CD8-positive, alpha-beta memory T cell (primary cell): ENCODE measurements at regions not wholly inside any gene's neighbourhood (a gene's known extent, or its start where the extent isn't known, plus 50 kb on each side); places are given as distances from the start of the nearest gene placed in this dataset.
"Not testable (repeated sequence)": the region's sequence is repeated elsewhere in the genome, so short reads cannot be mapped to it uniquely, and the experiment has no call there.

Experiments used
- CTCF ChIA-PET: fragments of 350-600 bp; sonication (Branson Sonifier 250); formaldehyde crosslinking; loops from one replicate; lab custom pipeline; 2021; ENCODE audit warnings: antibody characterized with exemption; lab: Charles Lee
- POLR2A ChIA-PET: fragments of 350-600 bp; sonication (Branson Sonifier 250); formaldehyde crosslinking; loops from one replicate; lab custom pipeline; 2021; ENCODE audit warnings: antibody characterized with exemption; lab: Charles Lee
- DNase-seq, 5 donors: peaks; one replicate each; pipeline versions ENCODE4 v3.0.0 to v3.0.0-alpha.2; 2020 to 2022; ENCODE audit warnings: mixed read lengths in 1 of 5
- H3K27ac ChIP-seq: one replicate; pipeline ENCODE4 v1.7.0; 2013; ENCODE audit warnings: low read depth, mild to moderate bottlenecking, low read length, moderate library complexity
- H3K27me3 ChIP-seq: 2 replicates; pipeline ENCODE4 v1.7.0; 2013; ENCODE audit warnings: low read length, mild to moderate bottlenecking; ENCODE audit not compliant: insufficient read depth, poor library complexity, severe bottlenecking
- H3K36me3 ChIP-seq: 2 replicates; pipeline ENCODE4 v1.7.0; 2013; ENCODE audit warnings: mild to moderate bottlenecking, low read length, moderate library complexity; ENCODE audit not compliant: insufficient read depth
- H3K4me1 ChIP-seq: 2 replicates; pipeline ENCODE4 v1.7.0; 2013; ENCODE audit warnings: mild to moderate bottlenecking, low read length, moderate library complexity; ENCODE audit not compliant: insufficient read depth
- H3K4me3 ChIP-seq: 2 replicates; pipeline ENCODE4 v1.7.0; 2013; ENCODE audit warnings: mild to moderate bottlenecking, low read length
- H3K9me3 ChIP-seq: 2 replicates; pipeline ENCODE4 v1.7.0; 2013; ENCODE audit warnings: mild to moderate bottlenecking, low read length
- H3K27ac Mint-ChIP-seq, 8 donors: one replicate each; pipeline ENCODE4 v1.8.0; 2020 to 2021; ENCODE audit warnings: mixed read lengths in 8 of 8, mild to moderate bottlenecking in 6 of 8, inconsistent platforms in 3 of 8, moderate library complexity in 3 of 8
- H3K27me3 Mint-ChIP-seq, 2 donors: one replicate each; pipeline ENCODE4 v1.8.0; 2020 to 2021; ENCODE audit warnings: mixed read lengths in 2 of 2, mild to moderate bottlenecking in 1 of 2, moderate library complexity in 1 of 2
- H3K36me3 Mint-ChIP-seq, 3 donors: one replicate each; pipeline ENCODE4 v1.8.0; 2020 to 2021; ENCODE audit warnings: mixed read lengths in 3 of 3, inconsistent platforms in 1 of 3, mild to moderate bottlenecking in 1 of 3
- H3K4me1 Mint-ChIP-seq, 3 donors: one replicate each; pipeline ENCODE4 v1.8.0; 2020 to 2021; ENCODE audit warnings: mixed read lengths in 3 of 3, inconsistent platforms in 1 of 3, mild to moderate bottlenecking in 1 of 3
- H3K4me3 Mint-ChIP-seq, 7 donors: one replicate each; pipeline ENCODE4 v1.8.0; 2020 to 2021; ENCODE audit warnings: mixed read lengths in 7 of 7, mild to moderate bottlenecking in 6 of 7, moderate library complexity in 4 of 7, inconsistent platforms in 2 of 7
- H3K9me3 Mint-ChIP-seq, 5 donors: one replicate each; pipeline ENCODE4 v1.8.0; 2020 to 2022; ENCODE audit warnings: mixed read lengths in 5 of 5, mild to moderate bottlenecking in 3 of 5, moderate library complexity in 2 of 5, inconsistent platforms in 1 of 5

DNA sequence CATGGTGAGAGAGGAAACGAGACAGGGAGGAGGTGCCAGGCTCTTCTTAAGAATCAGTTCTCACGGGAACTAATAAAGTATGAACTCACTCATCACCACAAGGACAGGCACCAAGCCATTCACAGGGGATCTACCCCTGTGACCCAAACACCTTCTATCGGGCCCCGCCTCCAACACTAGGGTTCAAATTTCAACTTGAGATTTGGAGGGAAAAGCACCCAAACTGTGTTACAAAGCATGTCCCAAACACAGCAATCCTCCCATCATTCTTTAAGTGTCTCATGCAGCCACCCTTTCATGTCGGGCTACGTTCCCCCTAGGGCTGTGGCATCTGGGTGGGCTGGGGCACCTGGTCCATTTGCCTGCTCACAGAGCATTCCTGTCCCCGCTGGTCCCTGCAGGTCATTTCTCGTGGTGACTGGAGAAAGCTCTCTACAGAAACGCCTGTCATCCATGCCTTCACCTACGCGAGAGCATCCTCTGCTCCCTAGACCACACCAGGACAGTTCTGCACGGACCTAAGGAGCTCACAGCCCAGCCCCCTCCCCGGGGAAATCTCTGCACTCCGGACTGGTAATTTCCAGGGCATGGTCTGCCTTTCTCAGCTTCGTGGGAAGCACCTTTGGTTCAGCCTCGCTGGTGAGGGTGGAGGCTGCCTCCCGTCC lies 79.6 kb downstream of the TTLL2 start:
- Mint-ChIP-seq H3K27ac (peak overlapping the region in 1 of 8 donors; percentile 14), H3K9me3 (no peaks in the 10 kb centered on the region), H3K36me3 (no peaks in the 10 kb centered on the region), H3K27me3 (peaks cover 2 to 42% of the 10 kb centered on the region in 2 donors), H3K4me1 (no peaks in the 10 kb centered on the region), H3K4me3 (no peak overlapping the region)
- H3K4me3 ChIP-seq = no peak overlapping the region
- no peaks in the 10 kb centered on the region for H3K36me3 ChIP-seq
- H3K4me1 ChIP-seq = no peaks in the 10 kb centered on the region
- H3K9me3 ChIP-seq = no peaks in the 10 kb centered on the region
- ChIA-PET CTCF (no interaction called here), POLR2A (no interaction called here)
- no peak for DNase-seq
- H3K27ac ChIP-seq = no peak overlapping the region
- H3K27me3 ChIP-seq = no peaks in the 10 kb centered on the region

DNA sequence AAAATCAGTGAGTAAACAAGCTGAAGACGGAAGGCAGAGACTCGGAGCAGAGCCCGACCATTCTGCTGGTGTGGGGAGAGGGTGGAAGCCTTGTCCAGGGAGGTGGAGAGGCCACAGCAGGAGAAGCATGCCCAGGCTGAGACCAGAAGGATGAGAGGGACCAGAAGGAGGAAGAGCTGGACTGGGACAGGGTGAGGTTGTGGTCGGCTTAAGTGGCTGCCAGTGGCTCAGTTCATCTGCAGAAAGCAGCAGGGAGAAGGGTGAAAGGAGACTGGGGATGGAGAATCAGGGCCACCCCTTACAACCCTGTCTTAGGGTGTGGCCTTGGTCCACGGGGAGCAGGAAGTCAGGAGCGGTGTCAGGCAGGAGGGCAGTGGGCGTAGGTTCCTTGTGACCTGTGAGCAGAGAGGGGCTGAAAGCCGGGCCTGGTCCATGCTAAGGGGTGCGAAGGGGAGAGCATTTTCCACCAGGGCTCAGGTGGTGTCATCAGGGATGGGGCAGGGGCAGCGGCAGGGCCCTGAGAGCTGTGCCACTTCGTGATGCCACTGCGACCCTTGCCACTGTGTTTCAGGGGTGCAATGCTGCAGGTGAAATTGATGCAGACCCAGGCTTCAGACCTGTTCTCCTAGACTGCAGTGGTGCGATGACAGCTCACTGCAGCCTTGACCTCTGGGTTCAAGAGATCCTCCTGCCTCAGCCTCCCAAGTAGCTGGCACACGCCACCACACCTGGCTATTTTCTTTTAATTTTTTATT lies 81.1 kb downstream of the TTLL2 start:
- H3K4me3 ChIP-seq = no peak overlapping the region
- no peak overlapping the region for H3K27ac ChIP-seq
- no peak overlapping the region for H3K27ac Mint-ChIP-seq
- no peak overlapping the region for H3K4me3 Mint-ChIP-seq
- H3K9me3 Mint-ChIP-seq = no peaks in the 10 kb centered on the region
- peaks cover 2 to 31% of the 10 kb centered on the region in 2 donors for H3K27me3 Mint-ChIP-seq
- H3K36me3 ChIP-seq = no peaks in the 10 kb centered on the region
- ChIA-PET CTCF (no interaction called here), POLR2A (no interaction called here)
- H3K4me1 ChIP-seq = no peaks in the 10 kb centered on the region
- no peaks in the 10 kb centered on the region for H3K4me1 Mint-ChIP-seq
- no peaks in the 10 kb centered on the region for H3K36me3 Mint-ChIP-seq
- H3K9me3 ChIP-seq = no peaks in the 10 kb centered on the region
- H3K27me3 ChIP-seq = no peaks in the 10 kb centered on the region
- DNase-seq = no peak

DNA sequence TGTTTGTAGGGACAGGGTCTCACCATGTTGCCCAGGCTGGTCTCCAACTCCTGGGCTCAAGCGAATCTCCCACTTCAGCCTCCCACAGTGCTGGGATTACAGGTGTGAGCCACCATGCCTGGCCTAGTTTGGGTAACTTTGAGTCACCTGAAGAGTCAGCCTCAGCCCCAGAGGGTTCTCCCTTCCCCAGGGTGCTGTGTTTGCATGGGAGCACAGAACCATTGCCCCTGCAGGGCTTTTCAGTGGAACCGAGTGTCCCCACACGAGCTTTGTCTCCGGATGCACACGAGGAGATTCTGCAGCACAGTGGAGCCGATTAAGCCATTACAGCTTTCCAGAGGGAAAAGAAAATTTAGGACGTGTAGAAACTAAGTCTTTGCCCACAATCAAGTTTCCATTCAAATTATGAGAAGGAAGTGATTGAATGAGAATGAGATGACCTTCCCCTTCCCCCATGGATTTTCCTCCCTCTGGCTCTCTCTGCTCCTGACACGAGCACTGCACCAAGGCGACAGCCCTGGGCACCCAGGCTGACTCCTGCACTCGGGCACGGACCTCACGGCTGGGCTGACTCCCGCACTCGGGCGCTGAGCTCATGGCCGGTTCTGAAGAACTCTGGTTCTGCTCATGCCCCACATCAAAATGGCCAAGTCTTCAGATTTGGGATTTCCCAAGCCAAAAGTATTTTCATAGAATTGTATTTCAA lies 81.8 kb downstream of the TTLL2 start:
- CTCF ChIA-PET, H3K27ac Mint-ChIP-seq, H3K27ac ChIP-seq, H3K36me3 Mint-ChIP-seq, H3K36me3 ChIP-seq, H3K4me1 ChIP-seq, POLR2A ChIA-PET, H3K9me3 ChIP-seq, H3K27me3 ChIP-seq, H3K4me3 ChIP-seq, DNase-seq, H3K4me1 Mint-ChIP-seq, H3K9me3 Mint-ChIP-seq: not testable (repeated sequence)
- H3K27me3 Mint-ChIP-seq = peaks cover 2 to 25% of the 10 kb centered on the region in 2 donors
- peak overlapping the region in 1 of 7 donors; percentile 10 for H3K4me3 Mint-ChIP-seq

DNA sequence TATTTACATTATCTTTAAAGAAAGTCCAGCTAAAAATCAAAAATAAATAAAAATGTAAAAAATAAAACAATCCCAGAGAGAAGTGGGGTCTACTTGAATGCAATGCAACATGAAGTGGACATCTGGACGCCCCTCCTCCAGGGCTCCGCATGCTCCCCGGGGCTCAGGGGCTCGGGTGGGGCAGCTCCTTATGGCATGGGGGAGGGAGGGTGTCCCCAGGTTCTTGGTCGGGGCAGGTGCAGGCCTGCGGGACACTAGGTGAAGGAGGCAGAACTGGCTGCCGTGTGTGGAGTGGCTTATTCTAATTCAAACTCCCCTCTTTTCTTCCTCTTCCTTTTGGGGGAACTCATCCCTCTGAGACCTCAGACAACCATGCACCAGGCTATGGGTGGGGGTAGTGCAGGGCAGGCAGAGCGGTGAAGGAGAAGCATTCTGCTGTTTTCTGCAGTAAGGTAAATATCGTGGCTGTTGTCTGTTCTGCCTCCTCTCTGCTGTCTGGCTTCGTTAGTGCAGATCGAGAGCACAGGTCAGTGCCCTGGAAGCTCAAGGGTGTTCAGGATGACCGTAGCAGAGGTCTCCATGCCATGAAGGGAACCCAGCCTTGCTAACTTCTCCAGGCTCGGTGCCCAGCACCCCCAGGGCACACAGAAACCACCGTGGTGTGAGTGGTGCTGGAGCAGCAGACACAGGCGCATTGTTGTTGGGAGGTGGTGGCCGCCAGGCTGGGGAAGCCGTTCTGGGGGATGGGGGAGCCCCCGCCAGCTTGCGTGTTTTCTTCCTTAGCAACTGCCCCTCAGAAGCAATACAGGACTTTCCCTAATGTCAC lies 82.6 kb downstream of the TTLL2 start:
- Histone ChIP-seq H3K36me3 (no peaks in the 10 kb centered on the region), H3K9me3 (no peaks in the 10 kb centered on the region), H3K27ac (no peak overlapping the region), H3K4me3 (no peak overlapping the region), H3K4me1 (no peaks in the 10 kb centered on the region), H3K27me3 (no peaks in the 10 kb centered on the region)
- POLR2A ChIA-PET = no interaction called here
- H3K4me1 Mint-ChIP-seq = no peaks in the 10 kb centered on the region
- no peaks in the 10 kb centered on the region for H3K36me3 Mint-ChIP-seq
- no peak overlapping the region for H3K27ac Mint-ChIP-seq
- no peaks in the 10 kb centered on the region for H3K9me3 Mint-ChIP-seq
- peaks cover 2 to 19% of the 10 kb centered on the region in 2 donors for H3K27me3 Mint-ChIP-seq
- H3K4me3 Mint-ChIP-seq = no peak overlapping the region
- no peak for DNase-seq
- CTCF ChIA-PET = no interaction called here

DNA sequence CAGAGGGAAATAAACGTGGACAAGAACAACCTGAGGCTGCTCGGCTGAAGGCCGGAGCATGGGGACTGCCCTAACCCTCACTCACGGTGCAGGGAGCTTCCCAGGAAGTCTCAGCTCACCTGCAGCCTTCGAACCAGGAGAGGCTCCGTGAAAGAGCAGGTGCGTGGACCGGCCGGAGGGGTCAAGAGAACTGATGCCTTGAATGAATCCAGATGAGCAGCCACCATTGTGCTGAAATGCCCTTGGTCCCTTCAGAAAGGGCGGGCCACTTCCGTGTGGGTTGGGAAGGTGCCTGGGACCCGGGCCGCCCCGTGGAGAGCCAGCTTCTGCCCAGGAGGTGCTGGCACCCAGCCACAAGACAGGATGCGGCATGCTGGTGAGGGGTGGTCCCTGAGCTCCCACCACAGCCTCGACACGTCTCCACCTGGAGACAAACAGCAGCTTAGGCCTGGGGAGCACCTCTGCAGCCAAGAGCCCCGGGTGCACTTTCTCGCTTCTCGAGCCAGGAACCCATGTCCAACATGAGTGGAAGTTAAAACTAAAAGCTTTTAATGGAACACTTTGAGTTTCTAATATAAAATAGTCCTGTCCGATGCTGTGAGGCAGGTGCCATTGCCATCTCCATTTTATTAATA lies 83.5 kb downstream of the TTLL2 start:
- ChIA-PET POLR2A (no interaction called here), CTCF (no interaction called here)
- Mint-ChIP-seq H3K27me3 (peaks cover 2 to 19% of the 10 kb centered on the region in 2 donors), H3K36me3 (no peaks in the 10 kb centered on the region), H3K27ac (no peak overlapping the region), H3K4me3 (no peak overlapping the region), H3K4me1 (no peaks in the 10 kb centered on the region), H3K9me3 (no peaks in the 10 kb centered on the region)
- no peaks in the 10 kb centered on the region for H3K4me1 ChIP-seq
- no peak overlapping the region for H3K27ac ChIP-seq
- H3K27me3 ChIP-seq = no peaks in the 10 kb centered on the region
- DNase-seq = no peak
- H3K4me3 ChIP-seq = no peak overlapping the region
- H3K9me3 ChIP-seq = no peaks in the 10 kb centered on the region
- no peaks in the 10 kb centered on the region for H3K36me3 ChIP-seq

DNA sequence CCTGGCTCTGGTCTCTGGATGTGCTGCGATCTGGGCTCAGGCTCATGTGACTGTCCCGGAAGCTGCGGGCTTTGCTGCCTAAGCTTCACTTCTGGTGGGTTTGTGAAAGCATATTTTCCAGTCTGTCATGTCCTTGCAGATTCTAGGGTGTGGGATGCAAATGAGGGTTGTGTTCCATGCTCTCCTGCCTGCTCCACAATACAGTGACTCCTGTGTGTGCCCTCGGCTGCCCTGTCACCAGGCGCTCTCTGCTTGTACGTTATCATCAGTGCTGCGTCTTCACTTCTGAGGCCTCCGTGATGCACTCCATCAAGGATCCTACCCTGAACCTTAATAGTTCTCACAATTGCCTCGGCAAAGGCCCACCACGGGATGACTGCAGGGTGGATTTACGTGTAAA lies 84.2 kb downstream of the TTLL2 start:
- CTCF ChIA-PET = no interaction called here
- DNase-seq = no peak
- Mint-ChIP-seq H3K4me3 (no peak overlapping the region), H3K4me1 (no peaks in the 10 kb centered on the region), H3K36me3 (no peaks in the 10 kb centered on the region), H3K27ac (no peak overlapping the region), H3K9me3 (no peaks in the 10 kb centered on the region), H3K27me3 (peaks cover 2 to 21% of the 10 kb centered on the region in 2 donors)
- Histone ChIP-seq H3K27ac (no peak overlapping the region), H3K4me1 (no peaks in the 10 kb centered on the region), H3K27me3 (no peaks in the 10 kb centered on the region), H3K4me3 (no peak overlapping the region), H3K9me3 (no peaks in the 10 kb centered on the region), H3K36me3 (no peaks in the 10 kb centered on the region)
- POLR2A ChIA-PET = no interaction called here

DNA sequence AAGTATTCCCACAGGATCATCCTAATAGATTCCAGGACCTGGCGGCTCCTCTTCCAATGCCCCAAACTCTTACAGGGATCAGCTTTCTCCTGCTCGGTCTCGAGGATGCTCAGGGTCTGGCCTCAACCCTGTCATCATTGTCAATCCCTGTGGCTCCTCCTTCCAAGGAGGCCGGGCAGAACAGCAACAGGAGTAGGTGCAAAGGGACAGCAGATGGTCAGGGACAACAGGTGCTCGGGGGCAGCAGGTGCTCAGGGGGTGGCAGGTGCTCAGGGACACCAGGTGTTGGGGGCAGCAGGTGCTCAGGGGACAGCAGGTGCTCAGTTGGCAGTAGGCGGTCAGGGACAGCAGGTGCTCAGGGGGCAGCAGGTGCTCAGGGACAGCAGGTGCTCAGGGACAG lies 84.8 kb downstream of the TTLL2 start:
- H3K27me3 ChIP-seq = no peaks in the 10 kb centered on the region
- Mint-ChIP-seq H3K27ac (no peak overlapping the region), H3K4me3 (no peak overlapping the region), H3K9me3 (no peaks in the 10 kb centered on the region), H3K4me1 (no peaks in the 10 kb centered on the region), H3K36me3 (no peaks in the 10 kb centered on the region), H3K27me3 (peaks cover 2 to 22% of the 10 kb centered on the region in 2 donors)
- no peaks in the 10 kb centered on the region for H3K36me3 ChIP-seq
- no peak overlapping the region for H3K4me3 ChIP-seq
- no peak for DNase-seq
- no peaks in the 10 kb centered on the region for H3K4me1 ChIP-seq
- CTCF ChIA-PET = no interaction called here
- H3K27ac ChIP-seq = no peak overlapping the region
- POLR2A ChIA-PET = no interaction called here
- no peaks in the 10 kb centered on the region for H3K9me3 ChIP-seq
